Suprapubic skin (tissue), 3 donors: ENCODE measurements at regions not wholly inside any gene's neighbourhood (a gene's known extent, or its start where the extent isn't known, plus 50 kb on each side); places are given as distances from the start of the nearest gene placed in this dataset.

Experiments
- CTCF ChIP-seq, 2 donors: fragments of 200-600 bp in 1 of 2; fragments of 450-650 bp in 1 of 2; sonication (generic) in 1 of 2; IDR thresholded peaks; one replicate each; pipeline ENCODE4 v1.5.1; 2016 to 2019; ENCODE audit warnings: antibody characterized with exemption in 2 of 2, mild to moderate bottlenecking in 1 of 2, moderate library complexity in 1 of 2
- EP300 ChIP-seq: sonication (generic); formaldehyde crosslinking; IDR thresholded peaks from one replicate; pipeline ENCODE4 v1.6.1; 2017; ENCODE audit warnings: antibody characterized with exemption
- POLR2A ChIP-seq, 2 donors: fragments of 450-650 bp; IDR thresholded peaks; one replicate each; pipeline ENCODE4 v1.6.1; 2017; ENCODE audit warnings: antibody characterized with exemption in 2 of 2, mild to moderate bottlenecking in 2 of 2, moderate library complexity in 2 of 2

GRCh38 chr10:84660450-84661159 is 332.2 kb downstream of the CCSER2 start:
- no peak for TF ChIP-seq EP300
- TF ChIP-seq POLR2A (IDR thresholded peaks at IDR 0.05): no peak
- TF ChIP-seq CTCF (IDR thresholded peaks at IDR 0.05): no peak
